ENCODE measurements at regions not wholly inside any gene's neighbourhood (a gene's known extent, or its start where the extent isn't known, plus 50 kb on each side); places are given as distances from the start of the nearest gene placed in this dataset.

DNA sequence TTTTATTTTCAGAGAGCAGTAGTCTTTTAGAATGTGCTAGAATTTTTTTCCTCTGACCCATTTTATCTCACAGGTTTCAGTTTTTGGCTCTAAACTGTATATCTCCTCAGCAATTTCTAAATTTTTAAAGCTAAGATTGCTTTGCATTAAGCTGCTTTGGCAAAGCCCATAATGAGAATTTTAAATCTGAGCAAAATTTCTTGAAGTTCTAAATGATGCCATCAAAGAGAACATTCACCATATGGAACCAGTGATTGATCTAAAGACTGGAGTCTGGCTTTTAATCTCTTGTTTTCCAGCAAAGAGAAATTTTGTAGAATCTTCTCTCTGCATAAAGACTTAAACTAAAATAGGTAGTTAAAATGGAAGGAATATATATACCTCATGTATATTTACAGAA is 313.6 kb downstream of the TBC1D32 start:
- Histone ChIP-seq H3K4me3 (ENCODE audit: low read length) (no peak overlapping the region), H3K9ac (ENCODE audit: low read length) (no peak overlapping the region), H3K36me3 (ENCODE audit: control insufficient read depth, low read depth, low read length) (no peaks in the 10 kb centered on the region), H3K27me3 (ENCODE audit: control insufficient read depth, insufficient read depth, low read length) (no peaks in the 10 kb centered on the region), H3K27ac (ENCODE audit: low read length) (no peak overlapping the region), H3K4me1 (ENCODE audit: control insufficient read depth, low read depth, low read length) (no peaks in the 10 kb centered on the region), H3K9me3 (ENCODE audit: control insufficient read depth, low read depth, low read length) (no peaks in the 10 kb centered on the region)

DNA sequence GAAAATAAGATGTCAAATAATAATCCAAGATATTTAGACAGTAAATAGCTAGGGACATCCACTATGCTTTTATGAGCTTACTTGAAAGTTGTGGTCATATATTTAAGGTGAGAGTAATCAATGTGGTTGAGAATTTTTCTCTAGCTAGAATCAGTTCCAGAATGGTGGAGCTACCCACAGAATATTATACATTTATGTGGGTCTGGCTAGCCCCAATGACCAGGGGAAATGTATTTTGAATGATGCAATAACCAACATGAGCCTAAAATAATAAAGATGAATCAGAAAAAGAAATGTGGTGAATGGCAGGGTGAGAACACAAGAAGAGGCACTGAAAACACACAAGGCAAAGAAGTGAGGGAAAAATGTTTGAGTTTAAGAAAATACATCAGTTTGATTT is 325.7 kb downstream of the TBC1D32 start:
- no peak overlapping the region for H3K4me3 ChIP-seq (ENCODE audit: low read length)
- no peaks in the 10 kb centered on the region for H3K4me1 ChIP-seq (ENCODE audit: control insufficient read depth, low read depth, low read length)
- no peaks in the 10 kb centered on the region for H3K27me3 ChIP-seq (ENCODE audit: control insufficient read depth, insufficient read depth, low read length)

DNA sequence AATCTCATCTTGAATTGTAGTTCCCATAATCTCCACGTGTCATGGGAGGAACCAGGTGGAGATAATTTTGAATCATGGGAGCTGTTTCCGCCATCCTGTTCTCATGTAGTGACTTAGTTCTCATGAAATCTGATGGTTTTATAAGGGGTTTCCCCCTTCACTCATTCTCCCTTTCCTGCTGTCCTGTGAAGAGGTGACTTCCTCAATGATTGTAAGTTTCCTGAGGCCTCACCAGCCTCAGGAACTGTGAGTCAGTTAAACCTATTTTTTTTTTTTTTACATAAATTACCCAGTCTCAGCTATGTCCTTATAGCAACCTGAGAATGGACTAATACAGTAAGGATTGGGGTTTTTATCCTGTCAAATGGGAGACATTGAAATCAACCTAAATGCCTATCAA is 328.3 kb downstream of the TBC1D32 start:
- no peaks in the 10 kb centered on the region for H3K4me1 ChIP-seq (ENCODE audit: control insufficient read depth, low read depth, low read length)

More for the DNA sequence above, 325.7 kb downstream of the TBC1D32 start:
- no peak overlapping the region for H3K27ac ChIP-seq (ENCODE audit: low read length)
- H3K9ac ChIP-seq (ENCODE audit: low read length) = no peak overlapping the region
- no peaks in the 10 kb centered on the region for H3K36me3 ChIP-seq (ENCODE audit: control insufficient read depth, low read depth, low read length)
- H3K9me3 ChIP-seq (ENCODE audit: control insufficient read depth, low read depth, low read length) = no peaks in the 10 kb centered on the region

DNA sequence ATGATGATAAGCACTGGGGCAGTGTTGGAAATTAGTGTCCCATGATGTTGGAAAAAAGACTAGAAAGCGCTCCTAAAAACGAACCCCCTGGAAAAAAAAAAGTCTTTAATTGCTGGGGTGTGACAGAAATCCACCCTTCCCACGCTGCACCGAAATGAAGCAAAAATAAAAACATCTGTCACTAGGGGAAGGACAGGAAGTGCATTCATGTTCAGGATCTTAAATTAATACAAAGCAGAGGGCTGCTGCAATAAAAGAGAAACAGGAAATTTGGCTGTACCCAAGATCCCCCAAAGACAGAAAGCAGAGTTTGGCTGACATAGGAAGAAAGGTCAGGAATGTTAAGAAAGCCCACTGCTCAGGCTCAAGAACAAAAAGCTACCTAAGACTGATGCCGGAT is 333.9 kb downstream of the TBC1D32 start:
- no peaks in the 10 kb centered on the region for H3K36me3 ChIP-seq (ENCODE audit: control insufficient read depth, low read depth, low read length)
- H3K9ac ChIP-seq (ENCODE audit: low read length) = no peak overlapping the region
- H3K4me1 ChIP-seq (ENCODE audit: control insufficient read depth, low read depth, low read length) = no peaks in the 10 kb centered on the region
- no peak overlapping the region for H3K27ac ChIP-seq (ENCODE audit: low read length)
- H3K4me3 ChIP-seq (ENCODE audit: low read length) = no peak overlapping the region
- H3K27me3 ChIP-seq (ENCODE audit: control insufficient read depth, insufficient read depth, low read length) = no peaks in the 10 kb centered on the region
- H3K9me3 ChIP-seq (ENCODE audit: control insufficient read depth, low read depth, low read length) = no peaks in the 10 kb centered on the region

More for the DNA sequence above, 328.3 kb downstream of the TBC1D32 start:
- Histone ChIP-seq H3K4me3 (ENCODE audit: low read length) (no peak overlapping the region), H3K27ac (ENCODE audit: low read length) (no peak overlapping the region), H3K27me3 (ENCODE audit: control insufficient read depth, insufficient read depth, low read length) (no peaks in the 10 kb centered on the region), H3K9me3 (ENCODE audit: control insufficient read depth, low read depth, low read length) (no peaks in the 10 kb centered on the region), H3K36me3 (ENCODE audit: control insufficient read depth, low read depth, low read length) (no peaks in the 10 kb centered on the region), H3K9ac (ENCODE audit: low read length) (no peak overlapping the region)

DNA sequence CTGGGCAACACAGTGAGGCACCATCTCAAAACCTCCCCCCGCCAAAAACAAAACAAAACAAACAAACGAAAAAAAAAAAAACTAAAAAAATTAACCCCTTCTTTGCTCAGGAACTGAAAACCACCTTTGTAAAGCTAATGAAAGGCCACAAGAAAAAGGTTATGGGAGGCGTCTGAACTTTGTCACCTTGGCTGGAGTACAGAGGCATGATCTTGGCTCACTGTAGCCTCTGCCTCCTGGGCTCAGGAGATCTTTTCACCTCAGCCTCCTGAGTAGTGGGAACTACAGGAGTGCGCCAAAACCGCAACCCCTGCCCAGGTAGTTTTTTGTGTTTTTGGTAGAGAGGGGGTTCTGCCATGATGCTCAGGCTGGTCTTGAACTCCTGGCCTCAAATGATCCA is 337.9 kb downstream of the TBC1D32 start:
- Histone ChIP-seq H3K27me3 (ENCODE audit: control insufficient read depth, insufficient read depth, low read length) (no peaks in the 10 kb centered on the region), H3K36me3 (ENCODE audit: control insufficient read depth, low read depth, low read length) (no peaks in the 10 kb centered on the region), H3K4me1 (ENCODE audit: control insufficient read depth, low read depth, low read length) (no peaks in the 10 kb centered on the region), H3K9ac (ENCODE audit: low read length) (no peak overlapping the region), H3K4me3 (ENCODE audit: low read length) (no peak overlapping the region), H3K27ac (ENCODE audit: low read length) (no peak overlapping the region), H3K9me3 (ENCODE audit: control insufficient read depth, low read depth, low read length) (no peaks in the 10 kb centered on the region)

DNA sequence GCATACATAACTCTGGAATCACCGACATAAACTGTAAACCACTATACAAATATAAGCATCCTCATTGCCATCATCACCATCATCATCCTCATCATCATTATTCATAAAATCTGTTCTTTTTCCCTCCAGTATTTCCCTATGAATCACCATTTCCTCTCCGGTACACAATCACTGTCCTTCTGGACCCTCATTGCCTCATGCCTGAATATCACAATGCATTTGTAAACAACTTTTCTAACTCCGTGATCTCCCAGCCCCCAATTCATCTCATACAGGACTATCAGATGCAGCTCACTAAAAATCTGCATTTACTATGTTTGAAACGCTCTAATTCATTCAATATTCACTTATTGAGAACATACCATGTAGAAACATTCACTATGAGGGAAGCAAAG is 339.7 kb downstream of the TBC1D32 start:
- H3K9me3 ChIP-seq (ENCODE audit: control insufficient read depth, low read depth, low read length) = no peaks in the 10 kb centered on the region
- no peak overlapping the region for H3K9ac ChIP-seq (ENCODE audit: low read length)
- no peaks in the 10 kb centered on the region for H3K27me3 ChIP-seq (ENCODE audit: control insufficient read depth, insufficient read depth, low read length)
- no peak overlapping the region for H3K4me3 ChIP-seq (ENCODE audit: low read length)
- no peak overlapping the region for H3K27ac ChIP-seq (ENCODE audit: low read length)
- H3K36me3 ChIP-seq (ENCODE audit: control insufficient read depth, low read depth, low read length) = no peaks in the 10 kb centered on the region
- H3K4me1 ChIP-seq (ENCODE audit: control insufficient read depth, low read depth, low read length) = no peaks in the 10 kb centered on the region

DNA sequence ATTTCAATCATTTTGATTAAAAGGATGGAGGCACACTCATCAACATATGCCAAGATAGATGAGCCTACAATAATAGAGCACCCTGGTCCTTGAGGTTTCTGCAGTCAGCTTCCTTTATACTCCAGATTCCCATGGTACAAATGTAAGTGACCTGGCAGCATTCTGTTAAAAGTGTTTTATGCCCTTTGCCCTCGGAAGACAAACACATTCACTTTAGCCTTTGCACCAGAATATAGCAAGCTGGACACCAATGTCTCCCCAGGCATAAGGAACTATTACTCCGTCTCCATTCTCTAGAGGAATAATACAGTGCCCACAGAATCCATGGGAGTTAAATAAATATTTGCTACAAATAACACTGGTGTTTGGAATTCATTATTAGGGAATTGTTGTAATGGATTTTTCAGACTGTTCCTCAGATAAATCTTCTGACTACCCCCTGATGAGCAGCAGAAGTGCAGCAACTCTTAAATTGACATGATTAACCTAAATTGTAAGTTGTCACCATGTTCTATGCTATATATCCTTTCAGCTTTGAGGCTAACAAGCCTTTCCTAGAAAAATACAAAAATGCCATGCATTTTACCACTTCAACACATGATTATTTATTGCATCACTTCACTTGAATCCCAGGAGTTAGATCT is 340.2 kb downstream of the TBC1D32 start:
- no peaks in the 10 kb centered on the region for H3K4me1 ChIP-seq (ENCODE audit: control insufficient read depth, low read depth, low read length)
- H3K27ac ChIP-seq (ENCODE audit: low read length) = no peak overlapping the region
- no peaks in the 10 kb centered on the region for H3K9me3 ChIP-seq (ENCODE audit: control insufficient read depth, low read depth, low read length)
- no peaks in the 10 kb centered on the region for H3K27me3 ChIP-seq (ENCODE audit: control insufficient read depth, insufficient read depth, low read length)
- H3K9ac ChIP-seq (ENCODE audit: low read length) = no peak overlapping the region
- H3K36me3 ChIP-seq (ENCODE audit: control insufficient read depth, low read depth, low read length) = no peaks in the 10 kb centered on the region
- no peak overlapping the region for H3K4me3 ChIP-seq (ENCODE audit: low read length)

DNA sequence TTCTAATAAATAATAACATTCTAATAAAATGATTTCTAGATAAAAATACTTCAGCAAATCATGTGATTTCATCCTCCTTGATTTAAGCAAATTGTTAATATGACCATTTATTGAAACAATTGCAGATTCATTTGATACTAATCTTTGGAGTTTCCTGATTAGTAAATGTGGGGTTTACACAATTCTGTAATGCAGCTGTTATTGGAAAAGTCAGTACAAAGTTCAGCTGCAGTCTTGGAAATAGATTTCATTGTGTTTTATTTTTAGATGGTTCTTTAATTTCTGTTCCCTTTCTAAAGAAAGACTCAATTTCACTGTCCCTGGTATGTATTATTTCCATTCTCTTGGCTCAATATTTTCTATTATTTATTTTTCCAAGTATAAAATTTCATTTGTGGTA is 342.0 kb downstream of the TBC1D32 start:
- H3K27ac ChIP-seq (ENCODE audit: low read length) = no peak overlapping the region
- no peaks in the 10 kb centered on the region for H3K9me3 ChIP-seq (ENCODE audit: control insufficient read depth, low read depth, low read length)
- H3K4me1 ChIP-seq (ENCODE audit: control insufficient read depth, low read depth, low read length) = no peaks in the 10 kb centered on the region
- H3K36me3 ChIP-seq (ENCODE audit: control insufficient read depth, low read depth, low read length) = no peaks in the 10 kb centered on the region
- no peaks in the 10 kb centered on the region for H3K27me3 ChIP-seq (ENCODE audit: control insufficient read depth, insufficient read depth, low read length)
- H3K4me3 ChIP-seq (ENCODE audit: low read length) = no peak overlapping the region
- H3K9ac ChIP-seq (ENCODE audit: low read length) = no peak overlapping the region

DNA sequence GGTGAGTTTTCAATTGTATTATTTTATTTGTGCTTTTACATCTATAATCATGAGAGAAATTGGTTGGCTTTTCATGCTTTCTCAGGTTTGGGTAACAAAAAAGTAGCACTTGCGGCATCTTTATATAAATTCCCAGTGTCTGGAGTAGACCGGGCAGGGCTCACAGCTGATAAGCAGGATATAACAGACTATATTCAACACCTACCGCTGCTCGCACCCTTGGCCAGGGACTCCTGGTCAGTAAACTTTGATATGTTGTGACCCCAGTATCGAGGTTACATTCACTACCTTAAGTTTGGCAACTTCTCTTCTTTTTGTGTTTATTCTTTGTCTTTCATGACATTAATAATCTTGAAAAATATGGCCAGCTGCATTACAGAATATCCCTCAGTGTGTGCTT is 343.4 kb downstream of the TBC1D32 start:
- H3K4me1 ChIP-seq (ENCODE audit: control insufficient read depth, low read depth, low read length) = no peaks in the 10 kb centered on the region
- no peaks in the 10 kb centered on the region for H3K27me3 ChIP-seq (ENCODE audit: control insufficient read depth, insufficient read depth, low read length)
- H3K27ac ChIP-seq (ENCODE audit: low read length) = no peak overlapping the region
- H3K9me3 ChIP-seq (ENCODE audit: control insufficient read depth, low read depth, low read length) = no peaks in the 10 kb centered on the region
- H3K9ac ChIP-seq (ENCODE audit: low read length) = no peak overlapping the region
- H3K4me3 ChIP-seq (ENCODE audit: low read length) = no peak overlapping the region
- H3K36me3 ChIP-seq (ENCODE audit: control insufficient read depth, low read depth, low read length) = no peaks in the 10 kb centered on the region

DNA sequence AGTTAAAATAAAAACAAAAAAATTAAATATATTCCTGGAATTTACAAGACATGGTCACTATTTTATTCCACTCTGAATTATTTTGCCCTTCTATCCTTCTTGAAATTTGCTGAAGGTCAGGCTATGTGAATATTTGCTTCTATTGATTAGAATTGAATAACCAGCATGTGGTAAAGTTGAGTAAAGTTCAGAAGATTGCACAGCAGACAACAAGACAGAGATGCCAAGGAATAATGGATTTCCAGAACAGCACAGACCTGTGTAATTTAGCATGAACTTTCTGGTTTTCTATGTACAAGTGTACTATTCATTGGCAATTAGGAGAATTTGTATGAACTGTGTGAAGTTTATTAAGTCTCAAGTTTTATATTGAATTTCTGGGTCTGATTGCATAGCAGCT is 352.4 kb downstream of the TBC1D32 start:
- Histone ChIP-seq H3K36me3 (ENCODE audit: control insufficient read depth, low read depth, low read length) (no peaks in the 10 kb centered on the region), H3K27ac (ENCODE audit: low read length) (no peak overlapping the region), H3K27me3 (ENCODE audit: control insufficient read depth, insufficient read depth, low read length) (no peaks in the 10 kb centered on the region), H3K4me3 (ENCODE audit: low read length) (no peak overlapping the region), H3K9ac (ENCODE audit: low read length) (no peak overlapping the region), H3K9me3 (ENCODE audit: control insufficient read depth, low read depth, low read length) (no peaks in the 10 kb centered on the region), H3K4me1 (ENCODE audit: control insufficient read depth, low read depth, low read length) (no peaks in the 10 kb centered on the region)

DNA sequence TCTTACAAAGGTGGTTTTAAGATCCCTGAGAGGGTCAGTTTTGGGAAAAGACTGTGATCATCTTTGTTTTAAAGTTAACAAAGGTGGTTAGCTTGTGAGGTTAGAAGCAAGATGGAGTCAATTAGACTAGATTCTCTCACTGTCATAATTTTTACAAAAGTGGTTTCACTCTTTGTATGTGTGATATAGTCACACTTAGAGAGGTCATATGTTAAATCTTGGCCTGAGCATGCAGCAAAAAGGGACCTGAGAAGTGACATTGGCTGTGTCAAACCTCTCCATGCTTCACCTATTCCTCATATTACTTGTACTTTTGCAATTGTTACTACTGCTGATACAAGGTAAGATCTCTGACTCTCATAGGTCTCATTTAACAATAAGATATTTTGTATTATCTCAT is 368.0 kb downstream of the TBC1D32 start:
- H3K9me3 ChIP-seq (ENCODE audit: control insufficient read depth, low read depth, low read length) = no peaks in the 10 kb centered on the region
- no peaks in the 10 kb centered on the region for H3K4me1 ChIP-seq (ENCODE audit: control insufficient read depth, low read depth, low read length)
- H3K4me3 ChIP-seq (ENCODE audit: low read length) = no peak overlapping the region
- no peaks in the 10 kb centered on the region for H3K36me3 ChIP-seq (ENCODE audit: control insufficient read depth, low read depth, low read length)
- H3K27me3 ChIP-seq (ENCODE audit: control insufficient read depth, insufficient read depth, low read length) = no peaks in the 10 kb centered on the region
- no peak overlapping the region for H3K9ac ChIP-seq (ENCODE audit: low read length)
- H3K27ac ChIP-seq (ENCODE audit: low read length) = no peak overlapping the region

DNA sequence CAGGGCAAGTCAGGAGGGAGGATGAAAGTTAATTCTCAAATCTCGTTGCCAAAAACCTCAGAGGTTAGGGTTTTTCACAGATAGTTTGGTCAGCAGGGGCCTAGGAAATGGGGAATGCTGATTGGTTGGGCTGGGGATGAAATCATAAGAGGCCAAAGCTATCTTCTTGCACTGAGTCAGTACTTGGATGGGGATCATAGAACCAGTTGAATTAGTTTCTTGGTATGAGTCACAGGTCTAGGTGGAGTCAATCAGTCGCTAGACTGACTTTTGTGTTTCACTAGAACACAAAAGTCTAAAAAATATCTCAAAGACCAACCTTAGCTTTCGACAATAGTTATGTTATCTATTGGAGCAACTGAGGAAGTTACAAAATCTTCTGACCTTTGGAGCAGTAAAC is 368.5 kb downstream of the TBC1D32 start:
- no peaks in the 10 kb centered on the region for H3K36me3 ChIP-seq (ENCODE audit: control insufficient read depth, low read depth, low read length)
- no peak overlapping the region for H3K9ac ChIP-seq (ENCODE audit: low read length)
- H3K27me3 ChIP-seq (ENCODE audit: control insufficient read depth, insufficient read depth, low read length) = no peaks in the 10 kb centered on the region
- H3K27ac ChIP-seq (ENCODE audit: low read length) = no peak overlapping the region
- H3K4me3 ChIP-seq (ENCODE audit: low read length) = no peak overlapping the region
- H3K9me3 ChIP-seq (ENCODE audit: control insufficient read depth, low read depth, low read length) = no peaks in the 10 kb centered on the region
- no peaks in the 10 kb centered on the region for H3K4me1 ChIP-seq (ENCODE audit: control insufficient read depth, low read depth, low read length)
